DLD1 (cell line): ENCODE measurements at regions not wholly inside any gene's neighbourhood (a gene's known extent, or its start where the extent isn't known, plus 50 kb on each side); places are given as distances from the start of the nearest gene placed in this dataset.

Experiments
- in situ Hi-C: cut with HindIII; loops from 2 replicates; pipeline ENCODE4 v1.10.0; 2017; ENCODE audit warnings: low sequenced_read_pairs

- in situ Hi-C loops = no loop called here
Measured at GRCh38 chr2:19141234-19142004, 217.0 kb downstream of the OSR1 start.

GRCh38 chr2:19140463-19141208 lies 217.8 kb downstream of the OSR1 start:
- in situ Hi-C loops = no loop called here

GRCh38 chr2:19139386-19139785 lies 219.0 kb downstream of the OSR1 start:
- in situ Hi-C loops = no loop called here

DNA sequence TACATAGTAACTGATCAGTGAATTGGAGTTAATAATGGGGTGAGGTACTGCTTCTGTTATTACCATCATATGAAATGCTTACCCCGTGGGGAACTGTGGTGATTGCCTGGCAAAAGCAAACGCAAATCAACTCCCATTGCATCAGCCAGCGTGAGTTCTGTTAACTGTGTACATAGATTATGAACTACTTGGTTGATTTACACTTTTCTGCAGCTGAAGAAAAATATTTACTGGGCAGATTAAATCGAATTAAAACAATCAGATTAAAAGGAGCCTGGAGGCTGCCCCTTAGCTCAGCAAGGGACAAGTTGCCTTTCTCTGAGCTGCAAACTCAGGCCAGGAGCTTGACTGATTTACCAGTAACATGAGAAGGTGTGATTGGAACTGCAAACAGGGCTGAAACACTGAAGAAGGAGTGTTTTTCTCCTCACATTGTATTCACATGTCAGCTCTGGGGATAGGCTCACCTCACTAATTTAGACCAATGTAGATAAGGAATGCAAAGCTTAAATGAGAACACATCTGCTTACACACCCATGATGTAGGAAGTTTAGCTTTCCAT lies 220.1 kb downstream of the OSR1 start:
- in situ Hi-C loops = no loop called here

DNA sequence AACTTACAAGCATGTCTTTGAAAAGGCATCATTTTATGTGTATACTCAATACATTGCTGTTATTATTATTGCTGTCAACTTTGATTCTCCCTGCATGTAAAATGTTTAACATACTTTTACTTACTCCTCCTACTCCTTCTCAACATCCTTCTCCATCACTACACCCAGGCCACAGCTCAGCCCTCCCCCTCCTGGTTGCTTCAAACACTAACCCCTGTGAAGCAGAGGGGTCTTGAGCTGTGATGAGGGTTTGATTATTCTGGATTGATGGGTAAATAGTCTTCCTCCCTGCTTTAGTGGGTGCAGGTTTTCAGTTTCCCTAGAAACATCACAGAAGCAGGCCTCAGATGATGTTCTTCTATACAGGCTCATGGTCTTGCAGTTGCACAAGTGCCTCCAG lies 221.0 kb downstream of the OSR1 start:
- in situ Hi-C loops = no loop called here

DNA sequence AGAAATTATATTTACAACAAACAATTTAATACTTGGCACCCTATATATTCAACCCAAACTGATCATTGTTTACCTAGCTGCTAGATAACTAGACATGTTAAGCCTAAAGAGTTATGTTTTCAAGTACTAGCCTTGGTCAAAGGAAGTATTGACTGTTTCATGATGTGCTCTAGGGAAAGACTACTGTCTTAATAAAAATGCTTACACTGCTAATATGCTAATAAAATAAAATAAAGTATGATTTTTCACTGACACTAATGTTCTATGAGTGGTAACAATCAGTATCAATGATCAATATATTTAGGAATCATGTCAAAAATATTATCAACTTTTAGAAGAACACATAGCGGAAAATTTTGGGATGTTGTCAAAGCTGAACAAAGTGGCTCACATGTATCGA lies 225.5 kb downstream of the OSR1 start:
- in situ Hi-C loops = no loop called here

DNA sequence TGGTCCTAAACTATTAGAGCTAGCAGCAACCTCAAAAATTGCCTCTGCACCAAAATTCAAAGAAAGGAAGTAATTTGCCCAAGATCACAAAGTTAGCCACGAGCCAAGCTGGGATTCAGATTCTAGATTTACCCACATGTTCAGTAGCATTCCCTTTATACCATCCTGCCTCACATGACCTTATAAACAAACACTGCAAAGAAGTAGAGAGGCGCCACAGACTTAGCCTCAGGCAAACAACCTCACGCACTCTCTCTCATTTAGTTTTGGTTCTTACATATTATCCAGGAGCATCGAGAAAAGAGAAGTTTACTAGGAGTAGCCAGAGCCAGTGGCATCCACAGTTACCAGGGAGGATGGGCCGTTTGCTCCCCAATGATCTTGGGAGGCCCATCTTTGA lies 226.6 kb downstream of the OSR1 start:
- in situ Hi-C loops = no loop called here

- in situ Hi-C loops = no loop called here
Measured at GRCh38 chr2:19128148-19128547, 230.3 kb downstream of the OSR1 start.

- in situ Hi-C loops = no loop called here
Measured at GRCh38 chr2:19127616-19128015, 230.8 kb downstream of the OSR1 start.

DNA sequence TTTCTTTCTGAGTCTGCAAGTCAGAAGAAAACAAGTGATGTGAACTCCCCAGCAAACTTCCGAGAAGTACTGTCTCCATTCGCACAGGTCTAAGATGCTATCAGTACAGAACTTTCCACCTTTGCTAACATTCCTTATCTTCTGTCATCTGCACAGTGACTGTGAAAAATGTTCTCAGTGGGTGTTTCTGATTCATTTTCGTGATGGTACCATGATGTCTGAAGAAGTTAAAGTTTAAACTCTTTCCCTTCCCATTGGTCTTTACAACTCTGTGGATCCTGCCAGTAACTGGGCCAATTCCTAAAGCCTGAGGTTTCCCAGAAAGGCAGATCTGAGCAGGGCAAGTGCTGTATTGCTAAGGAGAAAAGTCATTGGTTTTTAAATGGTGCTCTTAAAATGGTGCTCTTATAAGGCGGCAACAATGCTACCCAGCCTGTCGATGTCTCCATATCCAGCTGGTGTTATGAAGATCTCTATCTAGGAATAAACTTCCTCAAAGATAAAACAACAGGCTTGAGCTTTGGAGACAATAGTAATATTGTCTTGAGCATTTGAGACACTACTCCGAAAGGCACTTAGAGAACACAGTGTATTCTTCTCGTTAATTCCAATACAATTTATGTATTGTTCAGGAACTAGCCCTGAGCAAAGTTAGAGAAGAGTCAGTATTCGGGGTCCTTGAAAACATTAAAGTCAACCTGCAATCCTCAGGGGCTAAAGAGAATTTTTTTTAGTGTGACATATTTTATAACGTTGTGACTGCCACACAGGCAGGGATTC lies 232.3 kb downstream of the OSR1 start:
- in situ Hi-C loops = no loop called here

GRCh38 chr2:19124135-19124534 lies 234.3 kb downstream of the OSR1 start:
- in situ Hi-C loops = no loop called here

DNA sequence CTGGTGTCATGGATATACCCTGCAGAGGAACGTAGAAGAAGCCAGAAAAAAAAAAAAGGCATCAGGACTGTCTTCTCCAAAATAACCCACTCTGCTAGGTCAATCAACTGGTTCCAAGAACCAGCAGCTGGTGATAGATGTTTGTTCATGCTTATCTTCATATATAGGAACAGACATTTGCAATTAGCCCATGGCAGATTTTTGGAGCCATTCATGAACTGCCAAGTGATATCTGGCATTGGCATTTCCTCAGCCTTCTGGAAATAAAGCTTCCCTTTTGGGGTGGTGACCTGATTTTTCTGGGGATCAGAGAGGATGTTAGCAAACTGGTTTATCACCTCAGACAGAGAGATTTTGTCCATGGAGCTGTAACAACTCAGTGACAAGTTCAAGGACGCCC lies 234.9 kb downstream of the OSR1 start:
- in situ Hi-C loops = no loop called here

DNA sequence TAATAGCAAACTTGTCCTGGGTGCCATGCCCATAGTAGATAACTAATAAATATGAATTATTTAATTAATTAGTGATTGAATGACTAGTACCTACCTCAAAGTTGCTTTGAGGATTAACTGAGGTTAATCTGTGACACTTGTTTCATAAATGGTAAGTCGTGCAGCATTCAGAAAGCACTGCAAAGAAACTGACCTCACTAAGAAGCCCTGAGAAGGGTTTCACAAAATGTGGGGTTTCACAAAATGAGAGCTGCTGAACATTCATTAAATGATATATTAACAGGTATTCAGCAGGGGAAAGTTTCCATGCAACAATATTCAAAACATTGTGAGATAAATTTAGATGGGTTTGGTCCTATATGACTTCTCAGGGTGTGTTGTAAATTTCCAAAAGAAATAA lies 236.2 kb downstream of the OSR1 start:
- in situ Hi-C loops = no loop called here

- in situ Hi-C loops = no loop called here
Measured at GRCh38 chr2:19120941-19121750, 237.3 kb downstream of the OSR1 start.

- in situ Hi-C loops = no loop called here
Measured at GRCh38 chr2:19120181-19120580, 238.2 kb downstream of the OSR1 start.

GRCh38 chr2:19119326-19120001 lies 239.0 kb downstream of the OSR1 start:
- in situ Hi-C loops = no loop called here

DNA sequence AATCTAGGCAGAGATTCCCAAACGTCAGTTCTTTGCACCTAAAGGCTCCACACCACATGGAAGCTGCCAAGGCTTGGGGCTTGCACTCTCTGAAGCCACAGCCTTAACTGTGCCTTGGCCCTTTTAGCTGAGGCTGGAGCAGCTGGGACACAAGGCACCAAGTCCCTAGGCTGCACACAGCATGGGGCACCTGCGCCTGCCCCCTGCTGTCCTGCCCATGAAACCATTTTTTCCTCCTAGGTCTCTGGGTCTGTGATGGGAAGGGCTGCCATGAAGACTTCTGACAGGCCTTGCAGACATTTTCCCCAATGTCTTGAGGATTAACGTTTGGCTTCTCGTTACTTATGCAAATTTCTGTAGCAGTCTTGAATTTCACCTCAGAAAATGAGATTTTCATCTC lies 241.5 kb downstream of the OSR1 start:
- in situ Hi-C loops = no loop called here

GRCh38 chr2:19114754-19115231 lies 243.6 kb downstream of the OSR1 start:
- in situ Hi-C loops = no loop called here

- in situ Hi-C loops = no loop called here
Measured at GRCh38 chr2:19114126-19114525, 244.3 kb downstream of the OSR1 start.

DNA sequence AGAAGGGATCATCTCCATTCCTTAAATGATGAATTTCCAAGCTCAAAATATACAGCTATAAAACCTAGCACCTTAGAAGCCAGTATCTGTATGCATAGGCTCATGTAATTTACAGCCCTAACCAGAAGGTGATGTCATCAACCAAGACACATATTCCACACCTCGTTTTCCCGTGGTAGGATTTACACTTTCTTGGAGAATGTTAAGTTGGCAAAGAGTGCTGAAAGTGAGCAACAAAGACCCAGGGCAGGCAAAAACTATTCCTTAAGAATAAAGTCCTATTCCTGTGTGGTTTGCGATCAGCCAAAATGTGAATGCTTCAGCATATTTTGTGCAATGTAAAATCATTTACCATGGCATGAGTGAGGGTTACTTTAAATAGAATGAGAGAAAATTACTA lies 247.1 kb downstream of the OSR1 start:
- in situ Hi-C loops = no loop called here
